Body of pancreas (tissue), 4 donors: ENCODE measurements at regions not wholly inside any gene's neighbourhood (a gene's known extent, or its start where the extent isn't known, plus 50 kb on each side); places are given as distances from the start of the nearest gene placed in this dataset.

Source experiments
- CTCF ChIP-seq, 7 experiments: fragments of 450-650 bp in 4 of 7; fragments of 200-600 bp in 3 of 7; sonication (generic) in 3 of 7; IDR thresholded peaks; one replicate each; pipeline ENCODE4 v1.5.1; 2016 to 2019; ENCODE audit warnings: antibody characterized with exemption in 7 of 7
- POLR2A ChIP-seq, 3 donors: fragments of 450-650 bp; IDR thresholded peaks; one replicate each; pipeline ENCODE4 v1.6.1; 2016; ENCODE audit warnings: antibody characterized with exemption in 3 of 3, mild to moderate bottlenecking in 2 of 3

DNA sequence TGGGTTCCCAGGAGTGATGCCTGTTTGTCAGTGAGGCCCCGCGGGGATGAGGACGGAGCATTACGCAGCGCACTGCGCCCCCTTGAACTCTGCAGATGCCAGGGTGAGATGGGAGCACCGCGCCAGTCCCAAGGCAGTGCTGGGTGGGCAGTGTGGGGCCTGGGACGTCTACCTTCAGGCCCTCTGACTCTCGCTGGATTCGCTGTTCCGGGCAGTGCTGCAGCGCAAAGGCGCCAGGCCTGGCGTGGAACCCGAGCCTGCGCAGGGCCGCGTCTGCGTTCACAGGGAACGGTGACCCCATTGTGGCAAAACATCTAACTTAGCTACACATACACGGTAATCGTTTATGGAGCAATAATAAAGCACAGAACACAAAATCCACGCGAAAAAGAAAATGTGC, 257.3 kb downstream of the QKI start:
- TF ChIP-seq CTCF (IDR thresholded peaks at IDR 0.05) (no peak), POLR2A (IDR thresholded peaks at IDR 0.05) (no peak)
